Loucy (cell line): ENCODE measurements at regions not wholly inside any gene's neighbourhood (a gene's known extent, or its start where the extent isn't known, plus 50 kb on each side); places are given as distances from the start of the nearest gene placed in this dataset.

Experiments
- H2AFZ ChIP-seq: fragments of 200-600 bp; sonication (generic); 2 replicates; pipeline ENCODE4 v1.6.0; 2016; ENCODE audit warnings: antibody characterized with exemption, mild to moderate bottlenecking, low read length, moderate library complexity
- H3F3A ChIP-seq: fragments of 200-600 bp; 2 replicates; pipeline ENCODE4 v1.6.0; 2016; ENCODE audit warnings: antibody characterized with exemption, low read depth, mild to moderate bottlenecking
- H3K27me3 ChIP-seq: fragments of 200-600 bp; sonication (generic); 2 replicates; pipeline ENCODE4 v1.6.1; 2014; ENCODE audit warnings: low read length, mild to moderate bottlenecking; ENCODE audit not compliant: insufficient read depth, poor library complexity, severe bottlenecking
- H3K36me3 ChIP-seq: fragments of 200-600 bp; sonication (generic); 2 replicates; pipeline ENCODE4 v1.6.1; 2016; ENCODE audit warnings: low read length; ENCODE audit not compliant: insufficient read depth
- H3K4me1 ChIP-seq: fragments of 200-600 bp; sonication (generic); 2 replicates; pipeline ENCODE4 v1.5.1; 2014; ENCODE audit warnings: low read length, mild to moderate bottlenecking; ENCODE audit not compliant: insufficient read depth, poor library complexity, severe bottlenecking
- H3K4me2 ChIP-seq: fragments of 200-600 bp; sonication (generic); 2 replicates; pipeline ENCODE4 v1.6.0; 2014; ENCODE audit warnings: antibody characterized with exemption, low read length, low read depth, mild to moderate bottlenecking; ENCODE audit not compliant: poor library complexity, severe bottlenecking
- H3K4me3 ChIP-seq: fragments of 200-600 bp; sonication (generic); 2 replicates; pipeline ENCODE4 v1.5.1; 2014; ENCODE audit warnings: low read length, mild to moderate bottlenecking, mixed read lengths; ENCODE audit not compliant: poor library complexity, severe bottlenecking
- H3K79me2 ChIP-seq: fragments of 200-600 bp; sonication (generic); 2 replicates; pipeline ENCODE4 v1.6.1; 2014; ENCODE audit warnings: low read length; ENCODE audit not compliant: insufficient read depth
- H3K9ac ChIP-seq: fragments of 200-600 bp; sonication (generic); 2 replicates; pipeline ENCODE4 v1.6.0; 2014; ENCODE audit warnings: mild to moderate bottlenecking, low read depth, low read length, moderate library complexity; ENCODE audit not compliant: poor library complexity, severe bottlenecking
- H3K9me2 ChIP-seq: fragments of 200-600 bp; sonication (generic); replicated peaks from 2 replicates; pipeline ENCODE4 v1.6.1; 2016; ENCODE audit warnings: low read depth, low read length, mixed read lengths
- H3K9me3 ChIP-seq: fragments of 200-600 bp; sonication (generic); 2 replicates; pipeline ENCODE4 v1.6.1; 2014; ENCODE audit warnings: mild to moderate bottlenecking, antibody characterized with exemption, low read length, low read depth; ENCODE audit not compliant: insufficient read depth
- H4K20me1 ChIP-seq: fragments of 200-600 bp; sonication (generic); 2 replicates; pipeline ENCODE4 v1.6.0; 2014; ENCODE audit warnings: antibody characterized with exemption, low read length, mild to moderate bottlenecking; ENCODE audit not compliant: insufficient read depth, poor library complexity, severe bottlenecking
- CTCF ChIP-seq: fragments of 200-600 bp; sonication (generic); conservative IDR thresholded peaks from 2 replicates; pipeline ENCODE4 v1.5.1; 2014; ENCODE audit warnings: mild to moderate bottlenecking, antibody characterized with exemption, low read length
- EZH2phosphoT487 ChIP-seq: fragments of 200-600 bp; IDR thresholded peaks from 2 replicates; pipeline ENCODE4 v1.6.1; 2018; ENCODE audit warnings: antibody characterized with exemption, mild to moderate bottlenecking, moderate library complexity, borderline replicate concordance

GRCh38 chr1:82762829-82763532, 962.2 kb downstream of the ADGRL2 start:
- Histone ChIP-seq H3K9ac (no peak overlapping the region), H4K20me1 (no peaks in the 10 kb centered on the region), H3K79me2 (no peaks in the 10 kb centered on the region), H3K4me2 (no peak overlapping the region), H3K9me2 (no peaks in the 10 kb centered on the region), H3F3A (no peaks in the 10 kb centered on the region), H3K36me3 (no peaks in the 10 kb centered on the region), H2AFZ (no peak overlapping the region), H3K4me1 (no peaks in the 10 kb centered on the region), H3K4me3 (no peak overlapping the region), H3K9me3 (no peaks in the 10 kb centered on the region), H3K27me3 (no peaks in the 10 kb centered on the region)
- TF ChIP-seq EZH2phosphoT487 (no peak), CTCF (no peak)

DNA sequence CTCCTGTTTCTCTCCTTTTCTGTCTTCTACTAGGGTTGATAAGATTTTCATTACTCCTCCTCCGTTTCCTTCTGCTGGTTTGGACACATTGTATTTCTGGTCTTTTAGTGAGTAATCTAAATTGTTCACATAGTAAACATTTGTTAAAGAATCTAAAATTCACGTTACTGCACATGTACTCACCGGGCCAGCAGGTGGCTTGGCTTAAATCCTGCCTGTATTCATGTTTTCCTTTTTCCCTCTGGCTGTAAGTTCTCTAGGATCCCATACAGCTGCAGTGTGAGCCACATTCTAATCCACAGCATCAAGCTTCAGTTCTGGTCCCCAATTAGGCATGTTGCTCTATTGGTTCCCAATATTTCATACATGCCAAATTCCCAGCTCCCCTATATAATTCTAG, 958.3 kb downstream of the ADGRL2 start:
- no peaks in the 10 kb centered on the region for H3K36me3 ChIP-seq
- no peaks in the 10 kb centered on the region for H3K9me2 ChIP-seq
- no peak overlapping the region for H3K4me2 ChIP-seq
- no peak overlapping the region for H3K4me3 ChIP-seq
- H4K20me1 ChIP-seq, result no peaks in the 10 kb centered on the region
- H3K9ac ChIP-seq, result no peak overlapping the region
- no peak for TF ChIP-seq CTCF
- TF ChIP-seq EZH2phosphoT487, result no peak
- no peaks in the 10 kb centered on the region for H3K79me2 ChIP-seq
- H3K27me3 ChIP-seq, result no peaks in the 10 kb centered on the region
- no peaks in the 10 kb centered on the region for H3K9me3 ChIP-seq
- no peak overlapping the region for H2AFZ ChIP-seq
- H3K4me1 ChIP-seq, result no peaks in the 10 kb centered on the region
- no peaks in the 10 kb centered on the region for H3F3A ChIP-seq

- Histone ChIP-seq H3K9me3 (no peaks in the 10 kb centered on the region), H3K9ac (no peak overlapping the region), H3F3A (no peaks in the 10 kb centered on the region), H3K36me3 (no peaks in the 10 kb centered on the region), H3K27me3 (no peaks in the 10 kb centered on the region), H2AFZ (no peak overlapping the region), H3K9me2 (no peaks in the 10 kb centered on the region), H3K4me2 (no peak overlapping the region), H3K4me1 (no peaks in the 10 kb centered on the region), H4K20me1 (no peaks in the 10 kb centered on the region), H3K4me3 (no peak overlapping the region), H3K79me2 (no peaks in the 10 kb centered on the region)
- TF ChIP-seq CTCF, result no peak
- no peak for TF ChIP-seq EZH2phosphoT487
These were observed 954.9 kb downstream of the ADGRL2 start for GRCh38 chr1:82755671-82756070.
